ENCODE measurements at regions not wholly inside any gene's neighbourhood (a gene's known extent, or its start where the extent isn't known, plus 50 kb on each side); places are given as distances from the start of the nearest gene placed in this dataset.

GRCh38 chr1:219318826-219319225, 145.1 kb downstream of the LYPLAL1 start:
- H3K27ac Mint-ChIP-seq = no peak overlapping the region
- H3K27me3 Mint-ChIP-seq = no peaks in the 10 kb centered on the region
- DNase-seq = no peak
- peaks cover 9% of the 10 kb centered on the region for H3K9me3 Mint-ChIP-seq
- no peak overlapping the region for H3K4me3 Mint-ChIP-seq
- no peak for TF ChIP-seq CTCF (IDR thresholded peaks at IDR 0.05)
- no peak for ATAC-seq
- intact Hi-C loops (cut with micrococcal nuclease) = no loop called here
- H3K36me3 Mint-ChIP-seq (ENCODE audit: low read depth) = no peaks in the 10 kb centered on the region
- CTCF ChIA-PET = no interaction called here
- POLR2A ChIA-PET = no interaction called here
- no peaks in the 10 kb centered on the region for H3K4me1 Mint-ChIP-seq (ENCODE audit: low read depth)

GRCh38 chr1:219317762-219318353, 144.2 kb downstream of the LYPLAL1 start:
- H3K27ac Mint-ChIP-seq = no peak overlapping the region
- peaks cover 9% of the 10 kb centered on the region for H3K9me3 Mint-ChIP-seq
- DNase-seq = no peak
- H3K4me3 Mint-ChIP-seq = no peak overlapping the region
- no peak for ATAC-seq
- H3K27me3 Mint-ChIP-seq = no peaks in the 10 kb centered on the region
- POLR2A ChIA-PET = no interaction called here
- CTCF ChIA-PET = no interaction called here
- no peak for TF ChIP-seq CTCF (IDR thresholded peaks at IDR 0.05)
- H3K36me3 Mint-ChIP-seq (ENCODE audit: low read depth) = no peaks in the 10 kb centered on the region
- no peaks in the 10 kb centered on the region for H3K4me1 Mint-ChIP-seq (ENCODE audit: low read depth)
- intact Hi-C loops (cut with micrococcal nuclease) = no loop called here

GRCh38 chr1:219316066-219316465, 142.4 kb downstream of the LYPLAL1 start:
- no peak for ATAC-seq
- ChIA-PET POLR2A (no interaction called here), CTCF (no interaction called here)
- Mint-ChIP-seq H3K9me3 (peaks cover 9% of the 10 kb centered on the region), H3K27ac (no peak overlapping the region), H3K36me3 (ENCODE audit: low read depth) (no peaks in the 10 kb centered on the region), H3K27me3 (no peaks in the 10 kb centered on the region), H3K4me3 (no peak overlapping the region), H3K4me1 (ENCODE audit: low read depth) (no peaks in the 10 kb centered on the region)
- no peak for TF ChIP-seq CTCF (IDR thresholded peaks at IDR 0.05)
- no peak for DNase-seq
- intact Hi-C loops (cut with micrococcal nuclease) = no loop called here

- ChIA-PET CTCF (no interaction called here), POLR2A (no interaction called here)
- Mint-ChIP-seq H3K9me3 (peaks cover 9% of the 10 kb centered on the region), H3K4me3 (no peak overlapping the region), H3K4me1 (ENCODE audit: low read depth) (no peaks in the 10 kb centered on the region), H3K36me3 (ENCODE audit: low read depth) (no peaks in the 10 kb centered on the region), H3K27me3 (no peaks in the 10 kb centered on the region), H3K27ac (no peak overlapping the region)
- ATAC-seq (no peak), DNase-seq (no peak)
- TF ChIP-seq CTCF (IDR thresholded peaks at IDR 0.05) = no peak
- intact Hi-C loops (cut with micrococcal nuclease) = no loop called here
Observed at GRCh38 chr1:219313961-219314360, 140.3 kb downstream of the LYPLAL1 start.

GRCh38 chr1:219312967-219313366, 139.3 kb downstream of the LYPLAL1 start:
- Mint-ChIP-seq H3K9me3 (peaks cover 10% of the 10 kb centered on the region), H3K27ac (no peak overlapping the region), H3K36me3 (ENCODE audit: low read depth) (no peaks in the 10 kb centered on the region), H3K27me3 (no peaks in the 10 kb centered on the region), H3K4me3 (no peak overlapping the region), H3K4me1 (ENCODE audit: low read depth) (no peaks in the 10 kb centered on the region)
- intact Hi-C loops (cut with micrococcal nuclease) = no loop called here
- no peak for TF ChIP-seq CTCF (IDR thresholded peaks at IDR 0.05)
- ATAC-seq (no peak), DNase-seq (no peak)
- ChIA-PET CTCF (interaction anchor here (0.7 kb wide), 1 partner anchor 1567 kb away, joined by 3 read pairs; no protein-coding TSS in a partner anchor), POLR2A (interaction anchor here (0.7 kb wide), 1 partner anchor 10 kb away, joined by 4 read pairs; no protein-coding TSS in a partner anchor)

Measured in activated CD8-positive, alpha-beta T cell treated with anti-CD3 and anti-CD28 coated beads for 36 hours (primary cell).